H1 (cell line): ENCODE measurements at regions not wholly inside any gene's neighbourhood (a gene's known extent, or its start where the extent isn't known, plus 50 kb on each side); places are given as distances from the start of the nearest gene placed in this dataset.

Experiments used
- CTCF ChIA-PET: fragments of 300-600 bp; sonication (Branson Sonifier 250); formaldehyde crosslinking; loops from one replicate; lab custom pipeline; 2021; ENCODE audit not compliant: partially characterized antibody; lab: Charles Lee
- POLR2A ChIA-PET: fragments of 300-600 bp; sonication (Branson Sonifier 250); formaldehyde crosslinking; loops from one replicate; lab custom pipeline; 2021; ENCODE audit warnings: inconsistent platforms; ENCODE audit not compliant: partially characterized antibody; lab: Charles Lee
- DNase-seq, 2 experiments: peaks; one replicate each; pipeline versions ENCODE4 v3.0.0 to v3.0.0-alpha.2; 2010 to 2022; ENCODE audit warnings: low spot score in 2 of 2, low read depth in 1 of 2, mixed read lengths in 1 of 2
- FAIRE-seq: peaks from 2 replicates; lab custom pipeline; 2011; peaks lifted over from hg19 to GRCh38; lab: Jason Lieb, UNC
- H2AFZ ChIP-seq: 2 replicates; pipeline ENCODE4 v1.8.1; 2012; ENCODE audit warnings: low read length, inconsistent platforms
- H2AK5ac ChIP-seq: 2 replicates; pipeline ENCODE4 v1.6.1; 2013; ENCODE audit warnings: low read depth, low read length
- H2BK120ac ChIP-seq: replicated peaks from 2 replicates; pipeline ENCODE3; 2013; ENCODE audit warnings: low read depth, low read length, inconsistent platforms
- H2BK12ac ChIP-seq: 2 replicates; pipeline ENCODE4 v1.6.1; 2013; ENCODE audit warnings: low read depth, low read length
- H2BK15ac ChIP-seq: 2 replicates; pipeline ENCODE4 v1.6.1; 2013; ENCODE audit warnings: low read length
- H2BK20ac ChIP-seq: 2 replicates; pipeline ENCODE4 v1.6.1; 2013; ENCODE audit warnings: low read length
- H2BK5ac ChIP-seq: 2 replicates; pipeline ENCODE4 v1.6.1; 2013; ENCODE audit warnings: low read depth, low read length
- H3K14ac ChIP-seq: 2 replicates; pipeline ENCODE4 v1.6.1; 2013; ENCODE audit warnings: inconsistent platforms; ENCODE audit not compliant: insufficient read length
- H3K18ac ChIP-seq: 2 replicates; pipeline ENCODE4 v1.6.1; 2013; ENCODE audit warnings: low read length; ENCODE audit errors: extremely low read depth
- H3K23ac ChIP-seq: 2 replicates; pipeline ENCODE4 v1.6.1; 2013; ENCODE audit warnings: inconsistent platforms; ENCODE audit not compliant: insufficient read length
- H3K23me2 ChIP-seq: 2 replicates; pipeline ENCODE4 v1.6.1; 2013; ENCODE audit warnings: low read depth, low read length
- H3K27ac ChIP-seq: 2 replicates; pipeline ENCODE4 v1.6.1; 2011; ENCODE audit warnings: low read depth, low read length, inconsistent platforms
- H3K27me3 ChIP-seq, 4 experiments: replicated peaks in 1 of 4; 1 replicate in 1 of 4; 2 replicates in 3 of 4; pipeline versions ENCODE4 v1.6.1 to v1.8.1; 2011 to 2013; ENCODE audit warnings: low read length in 3 of 4, mild to moderate bottlenecking in 3 of 4, inconsistent platforms in 2 of 4, mixed read lengths in 2 of 4, moderate library complexity in 1 of 4; ENCODE audit not compliant: control insufficient read depth in 3 of 4, insufficient read depth in 3 of 4; ENCODE audit errors: extremely low read depth in 1 of 4
- H3K36me3 ChIP-seq, 4 experiments: 2 replicates each; pipeline versions ENCODE4 v1.6.1 to v1.8.1; 2011 to 2013; ENCODE audit warnings: mild to moderate bottlenecking in 4 of 4, low read length in 3 of 4, moderate library complexity in 2 of 4, control low read depth in 1 of 4, inconsistent platforms in 1 of 4; ENCODE audit not compliant: insufficient read depth in 4 of 4, control insufficient read depth in 2 of 4
- H3K4ac ChIP-seq: replicated peaks from 2 replicates; pipeline ENCODE3; 2013; ENCODE audit warnings: low read length, low read depth, mixed read lengths, inconsistent platforms; ENCODE audit not compliant: insufficient read length
- H3K4me1 ChIP-seq, 4 experiments: replicated peaks in 1 of 4; 1 replicate in 1 of 4; 2 replicates in 3 of 4; pipeline versions ENCODE4 v1.6.1 to v1.8.1; 2011 to 2013; ENCODE audit warnings: low read length in 3 of 4, inconsistent platforms in 2 of 4, mixed read lengths in 1 of 4; ENCODE audit not compliant: insufficient read depth in 4 of 4, control insufficient read depth in 3 of 4
- H3K4me2 ChIP-seq, 2 experiments: 2 replicates each; pipeline versions ENCODE4 v1.6.1 to v1.8.1; 2011 to 2013; ENCODE audit warnings: low read depth in 2 of 2, low read length in 2 of 2, control low read depth in 1 of 2, inconsistent platforms in 1 of 2, mild to moderate bottlenecking in 1 of 2; ENCODE audit not compliant: insufficient read depth in 1 of 2
- H3K4me3 ChIP-seq, 4 experiments: fragments of 200-600, 300-600 bp in 1 of 4; sonication (generic), shearing (Covaris generic), sonication (Bioruptor Twin) in 1 of 4; 2 replicates each; pipeline versions ENCODE4 v1.5.1 to v1.8.1; 2011 to 2016; ENCODE audit warnings: low read length in 4 of 4, low read depth in 3 of 4, control low read depth in 2 of 4, inconsistent platforms in 2 of 4, mild to moderate bottlenecking in 2 of 4, mixed read lengths in 1 of 4, moderate library complexity in 1 of 4; ENCODE audit not compliant: insufficient read depth in 2 of 4; ENCODE audit errors: extremely low read depth in 1 of 4
- H3K56ac ChIP-seq: replicated peaks from 2 replicates; pipeline ENCODE3; 2013; ENCODE audit warnings: low read depth, mild to moderate bottlenecking, mixed read lengths, low read length, inconsistent platforms; ENCODE audit not compliant: insufficient read length
- H3K79me1 ChIP-seq: 2 replicates; pipeline ENCODE4 v1.6.1; 2013; ENCODE audit warnings: low read depth, low read length, control low read depth
- H3K79me2 ChIP-seq, 2 experiments: 2 replicates each; pipeline versions ENCODE4 v1.6.1 to v1.8.1; 2012 to 2013; ENCODE audit warnings: low read length in 2 of 2, mild to moderate bottlenecking in 2 of 2, inconsistent platforms in 1 of 2; ENCODE audit not compliant: insufficient read depth in 2 of 2, control insufficient read depth in 1 of 2
- H3K9ac ChIP-seq, 4 experiments: replicated peaks in 1 of 4; 1 replicate in 1 of 4; 2 replicates in 3 of 4; pipeline versions ENCODE4 v1.6.1 to v1.8.1; 2011 to 2013; ENCODE audit warnings: low read depth in 3 of 4, low read length in 3 of 4, control low read depth in 2 of 4, mild to moderate bottlenecking in 2 of 4, moderate library complexity in 2 of 4, inconsistent platforms in 1 of 4; ENCODE audit errors: extremely low read depth in 1 of 4
- H3K9me3 ChIP-seq, 2 experiments: 2 replicates each; pipeline versions ENCODE4 v1.6.1 to v1.8.1; 2012 to 2013; ENCODE audit warnings: mild to moderate bottlenecking in 2 of 2, moderate library complexity in 2 of 2, control low read depth in 1 of 2, inconsistent platforms in 1 of 2, low read depth in 1 of 2, low read length in 1 of 2, mixed read lengths in 1 of 2; ENCODE audit not compliant: insufficient read depth in 2 of 2
- H4K20me1 ChIP-seq, 2 experiments: replicated peaks in 1 of 2; 2 replicates each; pipeline versions ENCODE3 to v1.8.1; 2011 to 2013; ENCODE audit warnings: inconsistent platforms in 2 of 2, low read length in 2 of 2, mild to moderate bottlenecking in 1 of 2; ENCODE audit not compliant: insufficient read depth in 2 of 2, control insufficient read depth in 1 of 2
- H4K5ac ChIP-seq: 2 replicates; pipeline ENCODE4 v1.6.1; 2013; ENCODE audit warnings: low read length, low read depth, mixed read lengths, inconsistent platforms; ENCODE audit not compliant: insufficient read length
- H4K8ac ChIP-seq: 2 replicates; pipeline ENCODE4 v1.8.0; 2013; ENCODE audit warnings: mild to moderate bottlenecking, moderate library complexity, low read length, inconsistent platforms; ENCODE audit not compliant: insufficient read depth; ENCODE audit errors: extremely low read depth
- H4K91ac ChIP-seq: replicated peaks from 2 replicates; pipeline ENCODE3; 2013; ENCODE audit warnings: low read length, mixed read lengths, inconsistent platforms; ENCODE audit not compliant: insufficient read length
- ATF2 ChIP-seq: IDR thresholded peaks from 2 replicates; pipeline ENCODE4 v1.6.1; 2012; ENCODE audit warnings: low read length, inconsistent platforms
- CREB1 ChIP-seq: IDR thresholded peaks from 2 replicates; pipeline ENCODE4 v1.6.1; 2012; ENCODE audit warnings: inconsistent platforms
- MAFK ChIP-seq: IDR thresholded peaks from 2 replicates; pipeline ENCODE4 v1.6.1; 2012; ENCODE audit warnings: low read depth, mild to moderate bottlenecking, improper control_type of control experiment, low read length
- RAD21 ChIP-seq, 2 experiments: IDR thresholded peaks in 1 of 2; conservative IDR thresholded peaks in 1 of 2; 2 replicates each; pipeline ENCODE4 v1.6.1; 2011; ENCODE audit warnings: low read depth in 2 of 2, low read length in 2 of 2, improper control_type of control experiment in 1 of 2, inconsistent platforms in 1 of 2, mild to moderate bottlenecking in 1 of 2, moderate library complexity in 1 of 2
- RNF2 ChIP-seq: fragments of 200-900, 300-1000 bp; sonication (generic); IDR thresholded peaks from 2 replicates; pipeline ENCODE4 v1.7.1; 2016; ENCODE audit warnings: borderline replicate concordance, low read depth, mild to moderate bottlenecking, antibody characterized with exemption, low read length; ENCODE audit not compliant: poor library complexity, severe bottlenecking; ENCODE audit errors: missing control alignments
- SAP30 ChIP-seq: fragments of 300-600 bp; sonication (generic); IDR thresholded peaks from 2 replicates; pipeline ENCODE4 v1.7.1; 2012; ENCODE audit warnings: low read length, moderate library complexity, mild to moderate bottlenecking, inconsistent platforms; ENCODE audit not compliant: insufficient read depth, insufficient replicate concordance
- SIRT6 ChIP-seq: IDR thresholded peaks from one replicate; pipeline ENCODE4 v1.7.1; 2012; ENCODE audit warnings: low read length, inconsistent platforms
- SP2 ChIP-seq: IDR thresholded peaks from 2 replicates; pipeline ENCODE4 v1.6.1; 2012; ENCODE audit warnings: mild to moderate bottlenecking, low read length, inconsistent platforms
- WGBS, 2 experiments: shearing (Covaris generic) in 1 of 2; methylation state at CpG; one replicate each; pipeline versions ENCODE4 v1.1.6 to v1.1.7; 2013 to 2015; ENCODE audit warnings: low lambda C conversion rate in 2 of 2, mixed read lengths in 2 of 2, inconsistent platforms in 1 of 2, low coverage in 1 of 2, missing lambda C conversion rate in 1 of 2; ENCODE audit not compliant: insufficient replicate concordance in 2 of 2, insufficient coverage in 1 of 2, insufficient read length in 1 of 2; ENCODE audit errors: extremely low coverage in 1 of 2, missing lambda C conversion rate in 1 of 2; 5-methylcytosine and 5-hydroxymethylcytosine counted together

DNA sequence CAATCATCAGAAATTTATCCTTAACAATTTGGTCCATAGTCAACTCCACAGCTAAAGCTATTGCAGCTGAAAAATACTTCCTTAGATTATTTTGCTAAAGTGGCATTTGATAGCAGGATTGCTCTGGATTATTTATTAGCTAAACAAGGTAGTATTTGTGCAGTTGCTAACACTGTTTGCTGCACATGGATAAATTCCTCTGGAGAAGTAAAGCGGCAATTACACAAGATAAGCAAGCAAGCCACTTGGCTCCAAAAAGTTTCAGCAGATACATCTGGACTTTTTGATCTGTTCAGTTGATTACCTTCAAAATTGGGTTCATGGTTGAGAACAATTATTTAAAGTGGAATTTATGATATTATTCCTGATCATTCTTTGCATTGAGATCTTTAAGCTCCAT lies 971.5 kb downstream of the C4orf33 start:
- ChIA-PET POLR2A (no interaction called here), CTCF (no interaction called here)
- no peak overlapping the region for H4K91ac ChIP-seq
- no peak overlapping the region for H2BK12ac ChIP-seq
- H3K9ac ChIP-seq, result no peak overlapping the region
- no peak overlapping the region for H2BK15ac ChIP-seq
- H3K23ac ChIP-seq, result no peak overlapping the region
- H3K56ac ChIP-seq, result no peak overlapping the region
- no peaks in the 10 kb centered on the region for H3K23me2 ChIP-seq
- H2BK5ac ChIP-seq, result no peak overlapping the region
- H4K5ac ChIP-seq, result no peak overlapping the region
- no peaks in the 10 kb centered on the region for H3K9me3 ChIP-seq
- no peak overlapping the region for H2BK20ac ChIP-seq
- H3K4me1 ChIP-seq, result peaks cover 0 to 3% (median 1%) of the 10 kb centered on the region in 4 experiments; a peak in 4 of 7 replicates
- no peak overlapping the region for H3K27ac ChIP-seq
- H3K36me3 ChIP-seq, result no peaks in the 10 kb centered on the region; a peak in 1 of 8 replicates
- H4K20me1 ChIP-seq, result no peaks in the 10 kb centered on the region
- H3K79me1 ChIP-seq, result no peaks in the 10 kb centered on the region
- no peak overlapping the region for H3K14ac ChIP-seq
- no peak overlapping the region for H2BK120ac ChIP-seq
- DNase-seq (no peak), FAIRE-seq (no peak)
- peaks cover 0 to 1% (median 0%) of the 10 kb centered on the region in 4 experiments; a peak in 1 of 7 replicates for H3K27me3 ChIP-seq
- no peaks in the 10 kb centered on the region for H3K79me2 ChIP-seq
- no peak overlapping the region for H2AK5ac ChIP-seq
- no peak overlapping the region for H3K18ac ChIP-seq
- no peak overlapping the region for H3K4ac ChIP-seq
- H3K4me2 ChIP-seq, result no peak overlapping the region
- no peak overlapping the region for H3K4me3 ChIP-seq
- no peak overlapping the region for H2AFZ ChIP-seq
- whole genome bisulfite sequencing, 2 experiments, result 100% methylated on average over 1 of the region's 1 CpG; no CpG with 5 or more reads in 1 of the 2 experiments
- no peak overlapping the region for H4K8ac ChIP-seq
- no peak for TF ChIP-seq SIRT6
- TF ChIP-seq RNF2, result no peak
- no peak for TF ChIP-seq SP2
- TF ChIP-seq MAFK, result no peak
- no peak for TF ChIP-seq SAP30
- no peak for TF ChIP-seq RAD21 (IDR thresholded peaks at IDR 0.05 in 1 of 2, conservative IDR thresholded peaks at IDR 0.05 in 1 of 2; ENCODE audit: low read depth in 2 of 2, low read length in 2 of 2)
- TF ChIP-seq CREB1, result no peak
- no peak for TF ChIP-seq ATF2
